ENCODE measurements at regions not wholly inside any gene's neighbourhood (a gene's known extent, or its start where the extent isn't known, plus 50 kb on each side); places are given as distances from the start of the nearest gene placed in this dataset.

DNA sequence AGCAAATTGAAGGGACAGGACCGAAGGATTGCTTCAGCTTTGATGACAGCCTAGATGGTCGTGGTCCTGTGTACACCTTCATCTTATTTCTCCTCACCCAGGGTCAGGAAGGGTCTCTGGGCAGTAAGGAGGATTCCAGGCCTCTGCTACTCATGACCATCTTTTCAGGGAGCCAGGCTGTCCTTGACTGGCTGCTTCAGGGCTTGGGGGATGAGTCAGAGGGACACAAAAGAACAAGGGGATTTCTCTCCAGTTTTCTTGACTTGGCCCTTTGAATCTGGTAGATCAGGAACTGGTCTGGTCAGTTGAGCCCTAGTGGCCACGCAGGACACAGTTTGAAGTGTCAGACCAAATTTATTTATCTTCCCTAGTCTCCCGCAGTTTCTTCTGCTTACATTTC, 402.1 kb upstream of the CHD6 start:
- H3K9me3 ChIP-seq (ENCODE audit: control insufficient read depth in 1 of 2, low read length in 2 of 2), result no peaks in the 10 kb centered on the region

DNA sequence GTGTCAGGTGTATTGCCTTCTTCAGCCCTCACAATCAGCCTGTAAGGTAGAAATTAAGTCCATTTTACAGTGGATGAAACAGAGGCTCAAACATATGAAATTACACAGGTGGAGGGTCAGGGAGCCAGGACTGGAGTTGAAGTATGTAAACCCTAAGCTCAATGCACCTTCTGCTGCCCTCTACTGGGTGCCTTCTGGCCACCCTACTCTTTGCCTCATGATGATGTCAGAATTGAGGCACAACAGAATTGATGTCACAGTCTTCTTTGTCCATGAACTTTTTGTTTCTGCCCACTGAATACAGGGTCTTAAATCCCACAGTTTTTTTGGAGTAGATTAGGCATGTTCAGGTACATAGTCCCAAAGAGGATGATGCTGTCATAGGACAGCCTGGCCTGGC, 400.8 kb upstream of the CHD6 start:
- no peaks in the 10 kb centered on the region for H3K27me3 ChIP-seq (ENCODE audit: low read depth, low read length)
- no peaks in the 10 kb centered on the region for H3K9me3 ChIP-seq (ENCODE audit: control insufficient read depth in 1 of 2, low read length in 2 of 2)
- H3K4me3 ChIP-seq (ENCODE audit: low read depth in 1 of 2, low read length in 2 of 2), result no peak overlapping the region
- no peaks in the 10 kb centered on the region for H3K36me3 ChIP-seq (ENCODE audit: control insufficient read depth in 1 of 2, insufficient read depth in 2 of 2, low read length in 2 of 2)
- no peak overlapping the region for H3K27ac ChIP-seq (ENCODE audit: low read length)
- no peaks in the 10 kb centered on the region for H3K4me1 ChIP-seq (ENCODE audit: control insufficient read depth in 1 of 2, insufficient read depth in 2 of 2, low read length in 2 of 2)

More for the DNA sequence above, 402.1 kb upstream of the CHD6 start:
- Histone ChIP-seq H3K27ac (ENCODE audit: low read length) (no peak overlapping the region), H3K36me3 (ENCODE audit: control insufficient read depth in 1 of 2, insufficient read depth in 2 of 2, low read length in 2 of 2) (no peaks in the 10 kb centered on the region), H3K4me1 (ENCODE audit: control insufficient read depth in 1 of 2, insufficient read depth in 2 of 2, low read length in 2 of 2) (no peaks in the 10 kb centered on the region), H3K27me3 (ENCODE audit: low read depth, low read length) (no peaks in the 10 kb centered on the region), H3K4me3 (ENCODE audit: low read depth in 1 of 2, low read length in 2 of 2) (no peak overlapping the region)

DNA sequence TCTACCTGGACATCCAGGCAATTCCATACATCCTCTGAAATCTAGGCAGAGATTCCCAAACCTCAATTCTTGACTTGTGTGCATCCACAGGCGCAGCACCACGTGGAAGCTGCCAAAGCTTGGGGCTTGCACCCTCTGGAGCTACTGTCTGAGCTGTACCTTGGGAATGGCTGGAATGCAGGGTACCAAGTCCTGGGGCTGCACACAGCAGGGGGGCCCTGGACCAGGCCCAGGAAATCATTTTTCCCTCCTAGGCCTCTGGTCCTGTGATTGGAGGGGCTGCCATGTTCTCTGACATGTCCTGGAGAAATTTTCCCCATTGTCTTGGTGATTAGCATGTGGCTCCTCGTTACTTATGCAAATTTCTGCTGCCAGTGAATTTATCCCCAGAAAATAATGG, 391.9 kb upstream of the CHD6 start:
- H3K36me3 ChIP-seq (ENCODE audit: control insufficient read depth in 1 of 2, insufficient read depth in 2 of 2, low read length in 2 of 2), result no peaks in the 10 kb centered on the region
- H3K9me3 ChIP-seq (ENCODE audit: control insufficient read depth in 1 of 2, low read length in 2 of 2), result peaks cover 0 to 6% of the 10 kb centered on the region in 2 donors
- H3K4me1 ChIP-seq (ENCODE audit: control insufficient read depth in 1 of 2, insufficient read depth in 2 of 2, low read length in 2 of 2), result no peaks in the 10 kb centered on the region
- no peak overlapping the region for H3K27ac ChIP-seq (ENCODE audit: low read length)
- no peak overlapping the region for H3K4me3 ChIP-seq (ENCODE audit: low read depth in 1 of 2, low read length in 2 of 2)
- no peaks in the 10 kb centered on the region for H3K27me3 ChIP-seq (ENCODE audit: low read depth, low read length)

DNA sequence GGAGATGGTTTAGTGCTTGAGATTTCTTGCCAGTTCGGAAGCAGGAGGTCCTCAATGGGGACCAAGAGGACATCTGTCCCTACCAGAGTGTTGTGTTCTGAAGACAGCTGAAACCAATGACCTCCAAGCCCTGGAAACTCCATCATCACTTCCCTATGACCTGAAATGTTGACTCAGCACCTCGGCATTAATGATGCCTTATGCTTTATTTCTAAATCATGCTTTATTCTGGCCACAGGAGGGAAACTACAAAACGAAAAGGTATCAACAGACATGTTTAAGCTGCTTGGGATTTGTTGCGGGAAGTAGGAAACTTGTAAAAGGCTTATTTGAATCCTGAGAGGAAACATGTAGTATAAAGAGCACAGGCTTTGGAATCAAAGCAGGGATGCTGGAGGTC, 389.1 kb upstream of the CHD6 start:
- H3K4me3 ChIP-seq (ENCODE audit: low read depth in 1 of 2, low read length in 2 of 2), result no peak overlapping the region
- no peak overlapping the region for H3K27ac ChIP-seq (ENCODE audit: low read length)
- H3K4me1 ChIP-seq (ENCODE audit: control insufficient read depth in 1 of 2, insufficient read depth in 2 of 2, low read length in 2 of 2), result no peaks in the 10 kb centered on the region
- no peaks in the 10 kb centered on the region for H3K27me3 ChIP-seq (ENCODE audit: low read depth, low read length)
- H3K36me3 ChIP-seq (ENCODE audit: control insufficient read depth in 1 of 2, insufficient read depth in 2 of 2, low read length in 2 of 2), result no peaks in the 10 kb centered on the region
- H3K9me3 ChIP-seq (ENCODE audit: control insufficient read depth in 1 of 2, low read length in 2 of 2), result peaks cover 0 to 6% of the 10 kb centered on the region in 2 donors

DNA sequence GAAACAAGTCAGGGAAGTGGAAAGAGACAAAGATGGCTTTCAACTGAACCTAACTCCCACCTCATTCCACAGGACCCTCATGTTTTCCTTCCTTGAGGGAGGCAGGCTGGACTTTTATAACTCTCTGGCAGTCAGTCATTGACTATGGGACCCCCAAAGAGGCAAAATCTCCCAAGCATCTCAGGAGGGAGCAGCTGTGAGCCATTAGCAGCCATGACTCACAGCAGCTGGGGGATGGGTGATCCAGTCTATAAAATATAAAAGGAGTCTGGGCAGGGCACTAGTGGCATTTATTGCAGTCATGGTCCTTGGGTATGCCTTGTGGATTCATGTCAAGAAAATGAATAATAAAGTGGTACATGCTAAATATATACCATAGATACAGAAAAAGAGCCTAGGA, 387.0 kb upstream of the CHD6 start:
- H3K36me3 ChIP-seq (ENCODE audit: control insufficient read depth in 1 of 2, insufficient read depth in 2 of 2, low read length in 2 of 2), result no peaks in the 10 kb centered on the region
- no peaks in the 10 kb centered on the region for H3K27me3 ChIP-seq (ENCODE audit: low read depth, low read length)
- no peak overlapping the region for H3K27ac ChIP-seq (ENCODE audit: low read length)
- peaks cover 0 to 6% of the 10 kb centered on the region in 2 donors for H3K9me3 ChIP-seq (ENCODE audit: control insufficient read depth in 1 of 2, low read length in 2 of 2)
- H3K4me3 ChIP-seq (ENCODE audit: low read depth in 1 of 2, low read length in 2 of 2), result no peak overlapping the region
- no peaks in the 10 kb centered on the region for H3K4me1 ChIP-seq (ENCODE audit: control insufficient read depth in 1 of 2, insufficient read depth in 2 of 2, low read length in 2 of 2)

DNA sequence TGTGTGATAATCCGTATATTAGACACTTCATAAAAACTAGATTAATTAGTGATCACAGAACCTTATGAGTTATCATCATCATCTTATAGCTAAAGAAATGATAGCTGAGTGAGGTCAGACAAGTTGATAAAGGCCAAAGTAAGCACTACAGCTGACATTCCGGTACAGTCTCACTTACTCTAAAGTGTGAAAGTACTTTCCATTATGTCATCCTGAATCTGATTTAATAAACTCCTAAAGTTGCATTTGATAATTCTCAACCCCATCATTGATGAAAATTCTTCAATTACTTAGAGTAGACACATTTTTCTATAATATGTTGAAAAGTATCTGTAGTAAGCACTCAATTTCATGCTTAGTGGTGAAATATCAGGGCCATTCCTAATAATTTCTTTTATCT, 385.2 kb upstream of the CHD6 start:
- no peaks in the 10 kb centered on the region for H3K4me1 ChIP-seq (ENCODE audit: control insufficient read depth in 1 of 2, insufficient read depth in 2 of 2, low read length in 2 of 2)
- H3K27me3 ChIP-seq (ENCODE audit: low read depth, low read length), result no peaks in the 10 kb centered on the region
- H3K36me3 ChIP-seq (ENCODE audit: control insufficient read depth in 1 of 2, insufficient read depth in 2 of 2, low read length in 2 of 2), result no peaks in the 10 kb centered on the region
- H3K27ac ChIP-seq (ENCODE audit: low read length), result no peak overlapping the region
- H3K4me3 ChIP-seq (ENCODE audit: low read depth in 1 of 2, low read length in 2 of 2), result no peak overlapping the region
- H3K9me3 ChIP-seq (ENCODE audit: control insufficient read depth in 1 of 2, low read length in 2 of 2), result peaks cover 0 to 4% of the 10 kb centered on the region in 2 donors

DNA sequence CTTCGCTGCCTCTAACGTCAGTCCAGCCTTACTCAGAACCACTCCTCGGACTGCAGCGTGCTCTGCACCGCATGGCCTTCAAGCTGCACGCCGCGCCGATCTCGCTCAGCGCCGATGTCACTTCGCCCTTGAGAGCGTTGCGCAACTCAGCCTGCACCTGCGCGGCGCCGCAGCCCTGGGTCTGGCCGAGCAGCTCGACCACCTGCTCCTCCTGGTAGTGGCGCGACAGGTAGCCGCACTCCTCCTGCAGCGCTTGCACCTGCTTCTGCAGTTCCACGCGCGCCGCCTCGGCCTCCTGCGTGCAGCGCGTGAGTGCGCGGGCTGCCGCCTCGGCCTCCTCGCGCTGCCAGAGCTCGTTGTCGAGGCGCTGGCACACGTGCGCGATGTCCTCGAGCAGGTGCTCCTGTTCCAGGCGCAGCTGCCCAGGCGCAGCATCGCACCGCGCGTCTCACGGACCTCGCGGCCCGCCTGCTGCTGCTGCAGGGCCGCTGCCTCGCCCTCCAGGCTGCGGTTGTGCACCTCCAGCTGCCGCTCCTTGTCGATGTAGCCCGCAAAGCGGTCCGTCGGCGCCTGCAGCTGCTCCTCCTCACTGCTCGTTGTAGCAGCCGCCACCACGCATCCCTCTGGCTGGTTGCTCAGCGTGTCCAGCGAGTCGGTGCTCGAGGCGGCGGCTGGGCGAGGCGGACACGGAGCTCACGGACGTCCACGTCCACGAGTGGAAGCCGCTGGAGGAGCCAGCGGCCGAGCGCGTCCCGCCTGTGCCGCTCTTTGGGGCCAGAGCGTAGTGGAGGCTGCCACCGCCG, 380.6 kb upstream of the CHD6 start:
- Histone ChIP-seq H3K36me3 (ENCODE audit: control insufficient read depth in 1 of 2, insufficient read depth in 2 of 2, low read length in 2 of 2) (no peaks in the 10 kb centered on the region), H3K9me3 (ENCODE audit: control insufficient read depth in 1 of 2, low read length in 2 of 2) (peaks cover 0 to 6% of the 10 kb centered on the region in 2 donors), H3K4me3 (ENCODE audit: low read depth in 1 of 2, low read length in 2 of 2) (no peak overlapping the region), H3K27me3 (ENCODE audit: low read depth, low read length) (no peaks in the 10 kb centered on the region), H3K27ac (ENCODE audit: low read length) (no peak overlapping the region), H3K4me1 (ENCODE audit: control insufficient read depth in 1 of 2, insufficient read depth in 2 of 2, low read length in 2 of 2) (no peaks in the 10 kb centered on the region)

DNA sequence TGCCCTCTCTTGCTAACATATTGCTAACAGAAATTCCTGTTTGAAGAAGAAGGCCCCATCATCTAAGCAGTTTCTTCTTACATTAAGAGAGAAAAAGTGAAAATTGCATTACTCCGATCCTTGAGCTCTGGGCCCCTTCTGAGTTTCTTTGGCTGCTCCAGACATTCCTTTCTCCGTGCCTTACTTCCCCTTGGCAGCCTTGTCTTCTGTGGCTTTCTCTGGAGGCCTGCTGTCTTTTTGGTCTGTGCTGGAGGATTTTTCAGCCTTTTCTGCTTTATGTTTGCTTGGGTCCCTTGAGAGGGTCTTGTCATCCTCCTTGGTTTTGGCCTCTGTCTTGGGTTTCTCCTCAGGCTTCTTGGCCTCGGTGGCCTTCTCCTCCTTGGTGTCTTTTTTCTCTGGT, 378.8 kb upstream of the CHD6 start:
- H3K27ac ChIP-seq (ENCODE audit: low read length), result no peak overlapping the region
- H3K4me1 ChIP-seq (ENCODE audit: control insufficient read depth in 1 of 2, insufficient read depth in 2 of 2, low read length in 2 of 2), result no peaks in the 10 kb centered on the region
- peaks cover 0 to 6% of the 10 kb centered on the region in 2 donors for H3K9me3 ChIP-seq (ENCODE audit: control insufficient read depth in 1 of 2, low read length in 2 of 2)
- no peak overlapping the region for H3K4me3 ChIP-seq (ENCODE audit: low read depth in 1 of 2, low read length in 2 of 2)
- H3K27me3 ChIP-seq (ENCODE audit: low read depth, low read length), result no peaks in the 10 kb centered on the region
- H3K36me3 ChIP-seq (ENCODE audit: control insufficient read depth in 1 of 2, insufficient read depth in 2 of 2, low read length in 2 of 2), result no peaks in the 10 kb centered on the region

DNA sequence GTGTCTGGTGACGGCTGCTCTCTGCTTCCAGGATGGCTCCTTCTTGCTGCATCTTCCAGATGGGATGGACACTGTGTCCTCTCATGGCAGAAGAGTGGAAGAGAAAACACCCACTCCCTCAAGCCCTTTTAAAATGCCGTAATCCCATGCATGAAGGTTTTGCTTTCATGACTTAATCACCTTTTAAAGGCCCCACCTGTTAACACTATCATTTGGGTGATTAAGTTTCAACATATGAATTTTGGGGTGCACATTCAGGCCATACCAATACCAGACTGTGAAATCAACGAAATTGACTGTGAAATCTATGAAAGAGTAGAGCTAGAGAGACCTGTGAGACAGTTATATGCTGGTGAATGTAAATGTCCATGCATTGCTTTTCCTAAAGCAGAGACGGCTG, 374.3 kb upstream of the CHD6 start:
- Histone ChIP-seq H3K36me3 (ENCODE audit: control insufficient read depth in 1 of 2, insufficient read depth in 2 of 2, low read length in 2 of 2) (no peaks in the 10 kb centered on the region), H3K27ac (ENCODE audit: low read length) (no peak overlapping the region)

DNA sequence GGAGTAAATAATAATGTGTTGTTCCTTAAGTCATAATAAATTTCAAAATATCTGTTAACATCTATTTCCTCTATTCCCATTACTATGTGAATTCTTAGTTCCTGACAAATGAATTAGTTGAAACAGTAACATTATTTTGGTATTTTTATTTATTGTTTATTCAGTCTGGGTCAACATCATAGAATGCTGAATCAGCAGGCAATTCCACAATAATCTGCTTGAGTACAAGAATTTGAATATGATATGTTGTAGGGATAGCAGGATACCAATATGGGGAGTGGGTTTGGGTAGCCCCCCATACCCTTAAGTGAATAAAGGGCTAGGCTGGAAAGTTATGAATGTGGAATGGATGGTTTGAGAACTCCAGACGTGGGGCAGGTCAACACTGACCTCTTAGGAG, 373.2 kb upstream of the CHD6 start:
- H3K36me3 ChIP-seq (ENCODE audit: control insufficient read depth in 1 of 2, insufficient read depth in 2 of 2, low read length in 2 of 2), result no peaks in the 10 kb centered on the region
- H3K9me3 ChIP-seq (ENCODE audit: control insufficient read depth in 1 of 2, low read length in 2 of 2), result no peaks in the 10 kb centered on the region
- no peaks in the 10 kb centered on the region for H3K27me3 ChIP-seq (ENCODE audit: low read depth, low read length)
- H3K27ac ChIP-seq (ENCODE audit: low read length), result no peak overlapping the region
- H3K4me3 ChIP-seq (ENCODE audit: low read depth in 1 of 2, low read length in 2 of 2), result no peak overlapping the region
- H3K4me1 ChIP-seq (ENCODE audit: control insufficient read depth in 1 of 2, insufficient read depth in 2 of 2, low read length in 2 of 2), result no peaks in the 10 kb centered on the region

More for the DNA sequence above, 374.3 kb upstream of the CHD6 start:
- Histone ChIP-seq H3K27me3 (ENCODE audit: low read depth, low read length) (no peaks in the 10 kb centered on the region), H3K9me3 (ENCODE audit: control insufficient read depth in 1 of 2, low read length in 2 of 2) (peaks cover 0 to 2% of the 10 kb centered on the region in 2 donors), H3K4me3 (ENCODE audit: low read depth in 1 of 2, low read length in 2 of 2) (no peak overlapping the region), H3K4me1 (ENCODE audit: control insufficient read depth in 1 of 2, insufficient read depth in 2 of 2, low read length in 2 of 2) (no peaks in the 10 kb centered on the region)

DNA sequence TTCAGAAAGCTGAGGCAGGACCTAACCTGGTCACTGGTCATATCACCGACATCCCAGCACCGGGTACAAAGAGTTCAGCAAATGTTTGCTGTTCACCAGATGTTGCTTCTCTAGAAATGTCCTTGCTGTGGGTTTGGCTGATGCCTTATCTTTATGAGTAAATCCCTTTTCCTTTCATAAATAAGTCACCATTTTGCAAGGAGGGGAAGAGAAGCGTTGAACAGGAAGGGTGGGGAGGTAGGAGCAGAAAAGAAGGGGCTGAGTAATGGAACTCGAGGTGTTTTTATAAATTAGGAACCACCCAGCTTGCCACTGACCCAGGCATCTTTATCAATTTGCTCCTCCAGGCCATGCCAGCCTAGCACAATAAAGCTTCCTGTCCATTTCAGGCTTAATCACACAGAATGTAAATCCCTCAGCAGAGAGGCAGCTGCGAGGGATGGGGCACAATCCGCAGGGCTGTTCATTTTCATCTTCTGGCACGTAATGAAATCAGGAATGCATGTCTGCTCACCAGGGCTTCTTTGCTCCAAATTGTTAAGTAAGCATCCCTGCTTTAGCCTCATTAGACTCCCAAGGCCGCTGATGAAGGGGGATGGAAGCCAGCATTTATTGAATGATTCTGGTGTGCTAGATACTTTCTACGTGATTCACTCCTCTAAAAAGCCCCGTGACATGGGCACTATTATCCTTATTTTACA, 371.9 kb upstream of the CHD6 start:
- Histone ChIP-seq H3K4me1 (ENCODE audit: control insufficient read depth in 1 of 2, insufficient read depth in 2 of 2, low read length in 2 of 2) (no peaks in the 10 kb centered on the region), H3K27ac (ENCODE audit: low read length) (no peak overlapping the region)

More for the DNA sequence above, 371.9 kb upstream of the CHD6 start:
- Histone ChIP-seq H3K27me3 (ENCODE audit: low read depth, low read length) (no peaks in the 10 kb centered on the region), H3K9me3 (ENCODE audit: control insufficient read depth in 1 of 2, low read length in 2 of 2) (peaks cover 0 to under 1% of the 10 kb centered on the region in 2 donors), H3K36me3 (ENCODE audit: control insufficient read depth in 1 of 2, insufficient read depth in 2 of 2, low read length in 2 of 2) (no peaks in the 10 kb centered on the region), H3K4me3 (ENCODE audit: low read depth in 1 of 2, low read length in 2 of 2) (no peak overlapping the region)

All from muscle layer of duodenum (tissue), 2 donors.